GM23248 (cell line): ENCODE measurements at regions not wholly inside any gene's neighbourhood (a gene's known extent, or its start where the extent isn't known, plus 50 kb on each side); places are given as distances from the start of the nearest gene placed in this dataset.

Source experiments
- DNase-seq: peaks from one replicate; pipeline ENCODE4 v3.0.0-alpha.2; 2015
- H2AFZ ChIP-seq: fragments of 200-600 bp; sonication (generic); 2 replicates; pipeline ENCODE4 v1.6.1; 2016; ENCODE audit warnings: antibody characterized with exemption
- H3F3A ChIP-seq: fragments of 200-600 bp; sonication (generic); 2 replicates; pipeline ENCODE4 v1.6.1; 2016; ENCODE audit warnings: mild to moderate bottlenecking, antibody characterized with exemption, mixed run types; ENCODE audit not compliant: insufficient read depth
- H3K27ac ChIP-seq: fragments of 200-600 bp; sonication (generic); 2 replicates; pipeline ENCODE4 v1.5.1; 2016; ENCODE audit warnings: mild to moderate bottlenecking
- H3K27me3 ChIP-seq: fragments of 200-600 bp; sonication (generic); replicated peaks from 2 replicates; pipeline ENCODE4 v1.6.1; 2016; ENCODE audit warnings: mild to moderate bottlenecking; ENCODE audit not compliant: insufficient read depth
- H3K36me3 ChIP-seq: fragments of 200-600 bp; sonication (generic); 2 replicates; pipeline ENCODE4 v1.6.1; 2016; ENCODE audit warnings: low read depth, mild to moderate bottlenecking
- H3K4me1 ChIP-seq: fragments of 200-600 bp; sonication (generic); 2 replicates; pipeline ENCODE4 v1.6.1; 2016; ENCODE audit warnings: mild to moderate bottlenecking; ENCODE audit not compliant: insufficient read depth
- H3K4me2 ChIP-seq: fragments of 200-600 bp; sonication (generic); one replicate; pipeline ENCODE4 v1.6.1; 2016; ENCODE audit warnings: mild to moderate bottlenecking; ENCODE audit not compliant: unreplicated experiment
- H3K4me3 ChIP-seq: fragments of 200-600 bp; sonication (generic); 2 replicates; pipeline ENCODE4 v1.5.1; 2016; ENCODE audit warnings: mild to moderate bottlenecking
- H3K79me2 ChIP-seq: fragments of 200-600 bp; sonication (generic); 2 replicates; pipeline ENCODE4 v1.6.1; 2016; ENCODE audit warnings: mild to moderate bottlenecking; ENCODE audit not compliant: insufficient read depth
- H3K9ac ChIP-seq: fragments of 200-600 bp; sonication (generic); 2 replicates; pipeline ENCODE4 v1.6.1; 2016; ENCODE audit warnings: mild to moderate bottlenecking
- H3K9me2 ChIP-seq: fragments of 200-600 bp; sonication (generic); 2 replicates; pipeline ENCODE4 v1.6.1; 2016; ENCODE audit warnings: mixed run types, mild to moderate bottlenecking, moderate library complexity; ENCODE audit not compliant: insufficient read depth
- H3K9me3 ChIP-seq: fragments of 200-600 bp; sonication (generic); one replicate; pipeline ENCODE4 v1.6.1; 2017; ENCODE audit warnings: low read depth
- H4K20me1 ChIP-seq: fragments of 200-600 bp; sonication (generic); 2 replicates; pipeline ENCODE4 v1.6.0; 2016; ENCODE audit not compliant: insufficient read depth
- EZH2 ChIP-seq: fragments of 200-600 bp; sonication (generic); IDR thresholded peaks from 2 replicates; pipeline ENCODE4 v1.6.1; 2018; ENCODE audit warnings: antibody characterized with exemption, mild to moderate bottlenecking; ENCODE audit not compliant: insufficient read depth, poor library complexity, severe bottlenecking
- EZH2phosphoT487 ChIP-seq: fragments of 200-600 bp; sonication (generic); IDR thresholded peaks from 2 replicates; pipeline ENCODE4 v1.6.1; 2018; ENCODE audit warnings: antibody characterized with exemption, moderate library complexity, mild to moderate bottlenecking, low read depth; ENCODE audit not compliant: insufficient read depth
- WGBS, 2 experiments: methylation state at CpG; one replicate each; pipeline ENCODE4 v1.1.6; 2015 to 2017; ENCODE audit warnings: low lambda C conversion rate in 2 of 2, low coverage in 1 of 2; ENCODE audit errors: missing lambda C conversion rate in 2 of 2; 5-methylcytosine and 5-hydroxymethylcytosine counted together
- in situ Hi-C: fragments of 300-500 bp; cut with MboI; formaldehyde crosslinking; loops from 2 replicates; pipeline ENCODE4 v1.15.0; 2020

GRCh38 chr6:74966712-74967111 lies 239.1 kb downstream of the COL12A1 start:
- no peak overlapping the region for H3K9ac ChIP-seq
- WGBS, 2 experiments = 24 to 33% methylated on average over 2 of the region's 2 CpGs
- no peaks in the 10 kb centered on the region for H3K9me2 ChIP-seq
- H3K4me3 ChIP-seq = no peak overlapping the region
- no peak overlapping the region for H3K4me2 ChIP-seq
- H3K79me2 ChIP-seq = no peaks in the 10 kb centered on the region
- in situ Hi-C loops = no loop called here
- no peaks in the 10 kb centered on the region for H3K9me3 ChIP-seq
- no peak for TF ChIP-seq EZH2phosphoT487
- TF ChIP-seq EZH2 = no peak
- no peak overlapping the region for H3K27ac ChIP-seq
- no peaks in the 10 kb centered on the region for H3K27me3 ChIP-seq
- no peaks in the 10 kb centered on the region for H4K20me1 ChIP-seq
- no peaks in the 10 kb centered on the region for H3F3A ChIP-seq
- peaks cover 3% of the 10 kb centered on the region; the same call in 1 of the 2 replicates for H3K4me1 ChIP-seq
- no peaks in the 10 kb centered on the region for H3K36me3 ChIP-seq
- H2AFZ ChIP-seq = no peak overlapping the region
- DNase-seq = no peak

- H3K4me2 ChIP-seq = no peak overlapping the region
- no peak overlapping the region for H3K4me3 ChIP-seq
- no peaks in the 10 kb centered on the region for H3F3A ChIP-seq
- in situ Hi-C loops = no loop called here
- no peak overlapping the region for H3K9ac ChIP-seq
- no peaks in the 10 kb centered on the region for H3K9me3 ChIP-seq
- H3K9me2 ChIP-seq = no peaks in the 10 kb centered on the region
- no peak for DNase-seq
- H3K27me3 ChIP-seq = no peaks in the 10 kb centered on the region
- H3K4me1 ChIP-seq = no peaks in the 10 kb centered on the region
- no peak overlapping the region for H2AFZ ChIP-seq
- H4K20me1 ChIP-seq = no peaks in the 10 kb centered on the region
- H3K79me2 ChIP-seq = no peaks in the 10 kb centered on the region
- H3K36me3 ChIP-seq = no peaks in the 10 kb centered on the region
- WGBS, 2 experiments = 63 to 68% methylated on average over 2 of the region's 2 CpGs
- H3K27ac ChIP-seq = no peak overlapping the region
- no peak for TF ChIP-seq EZH2phosphoT487
- TF ChIP-seq EZH2 = no peak
Observed at GRCh38 chr6:74964871-74965441, 240.9 kb downstream of the COL12A1 start.

DNA sequence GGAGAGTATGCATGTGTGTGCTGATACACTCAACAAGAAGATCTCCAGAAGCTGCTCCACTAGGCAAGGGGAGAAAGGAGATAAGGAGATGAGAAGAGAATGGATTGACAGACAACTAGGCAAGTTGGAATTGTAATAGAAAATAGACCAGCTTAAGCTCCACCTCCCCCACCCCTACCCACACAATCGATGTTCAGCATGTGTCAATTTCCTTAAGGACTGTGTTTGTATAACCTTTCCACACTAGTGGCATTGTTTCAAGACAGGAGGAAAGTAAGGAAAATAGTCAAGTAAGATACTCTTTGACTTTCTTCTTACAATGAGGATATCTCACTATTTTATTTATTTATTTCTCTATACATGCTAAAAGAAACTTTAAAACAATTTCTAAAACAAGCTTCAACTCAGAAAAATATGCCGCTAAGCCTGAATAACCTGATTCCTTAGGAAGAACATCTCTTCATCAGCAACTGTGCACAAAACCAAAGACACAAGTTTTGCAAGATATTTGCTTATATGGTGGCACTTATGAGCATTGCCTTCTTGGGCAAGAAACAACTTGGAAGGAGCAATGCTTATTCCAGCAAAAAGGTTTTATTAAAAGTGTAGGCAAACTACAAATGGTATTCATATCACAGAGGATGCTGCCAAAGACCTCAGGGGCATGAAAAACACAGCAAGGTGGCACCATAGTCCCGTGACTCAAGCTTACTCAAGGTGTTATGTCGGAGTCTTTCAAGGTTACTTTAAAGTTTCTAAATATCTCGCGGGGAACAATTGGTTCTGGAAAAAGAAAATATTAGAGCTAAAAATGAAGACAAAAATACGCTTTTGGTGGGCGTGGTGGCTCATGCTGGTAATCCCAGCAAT lies 249.1 kb downstream of the COL12A1 start:
- Histone ChIP-seq H3K9me2 (no peaks in the 10 kb centered on the region; the same call in 1 of the 2 replicates), H3K27me3 (no peaks in the 10 kb centered on the region), H3K36me3 (no peaks in the 10 kb centered on the region), H3K4me3 (no peak overlapping the region), H3F3A (no peaks in the 10 kb centered on the region), H2AFZ (no peak overlapping the region), H3K4me1 (no peaks in the 10 kb centered on the region), H3K9me3 (peaks cover 6% of the 10 kb centered on the region), H3K79me2 (no peaks in the 10 kb centered on the region), H4K20me1 (no peaks in the 10 kb centered on the region), H3K27ac (no peak overlapping the region), H3K9ac (no peak overlapping the region), H3K4me2 (no peak overlapping the region)
- DNase-seq = no peak
- TF ChIP-seq EZH2 = no peak
- no peak for TF ChIP-seq EZH2phosphoT487
- whole genome bisulfite sequencing, 2 experiments = 88 to 89% methylated on average over 8 of the region's 8 CpGs
- in situ Hi-C loops = no loop called here

DNA sequence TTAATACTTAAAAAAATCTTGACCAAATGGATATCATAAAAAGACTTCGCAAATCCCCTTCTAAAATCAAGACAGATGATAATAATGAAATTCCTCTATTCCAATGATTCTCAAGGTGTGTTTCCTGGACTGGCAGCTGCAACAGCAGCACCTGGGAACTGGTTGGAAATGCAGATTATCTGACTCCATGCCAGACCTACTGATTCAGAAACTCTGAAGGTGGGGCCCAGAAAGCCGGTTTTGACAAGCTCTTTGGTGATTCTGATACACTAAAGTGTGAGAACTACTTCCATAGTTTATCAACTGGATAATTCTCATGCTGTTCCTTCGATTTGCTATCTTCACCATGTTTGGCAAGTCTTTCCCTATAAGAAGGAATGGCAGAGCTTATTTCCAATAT lies 252.1 kb downstream of the COL12A1 start:
- Histone ChIP-seq H3K27ac (no peak overlapping the region), H3K9ac (no peak overlapping the region), H3K9me3 (peaks cover 6% of the 10 kb centered on the region), H3K27me3 (no peaks in the 10 kb centered on the region), H3K4me2 (no peak overlapping the region), H3K4me3 (no peak overlapping the region), H3K79me2 (no peaks in the 10 kb centered on the region), H3K4me1 (no peaks in the 10 kb centered on the region), H3K9me2 (no peaks in the 10 kb centered on the region), H3F3A (no peaks in the 10 kb centered on the region), H3K36me3 (no peaks in the 10 kb centered on the region), H2AFZ (no peak overlapping the region), H4K20me1 (no peaks in the 10 kb centered on the region)
- in situ Hi-C loops = no loop called here
- WGBS, 2 experiments = 61 to 71% methylated on average over 3 of the region's 3 CpGs
- DNase-seq = no peak
- TF ChIP-seq EZH2 = no peak
- no peak for TF ChIP-seq EZH2phosphoT487
